Glutamatergic neuron (in vitro differentiated cells): ENCODE measurements at regions not wholly inside any gene's neighbourhood (a gene's known extent, or its start where the extent isn't known, plus 50 kb on each side); places are given as distances from the start of the nearest gene placed in this dataset.

Source experiments
- DNase-seq: peaks from one replicate; pipeline ENCODE4 v3.0.0; 2022
- H3K27ac Mint-ChIP-seq: one replicate; pipeline ENCODE4 v1.8.0; 2020; ENCODE audit warnings: mild to moderate bottlenecking, mixed read lengths, inconsistent platforms; ENCODE audit not compliant: unreplicated experiment
- H3K27me3 Mint-ChIP-seq: one replicate; pipeline ENCODE4 v1.8.0; 2020; ENCODE audit warnings: mild to moderate bottlenecking, moderate library complexity, mixed read lengths, inconsistent platforms; ENCODE audit not compliant: unreplicated experiment
- H3K36me3 Mint-ChIP-seq: one replicate; pipeline ENCODE4 v1.8.0; 2020; ENCODE audit warnings: mild to moderate bottlenecking, mixed read lengths, inconsistent platforms; ENCODE audit not compliant: unreplicated experiment
- H3K4me1 Mint-ChIP-seq: one replicate; pipeline ENCODE4 v1.8.0; 2020; ENCODE audit warnings: mild to moderate bottlenecking, low read depth, mixed read lengths, inconsistent platforms; ENCODE audit not compliant: unreplicated experiment
- H3K4me3 Mint-ChIP-seq: one replicate; pipeline ENCODE4 v1.8.0; 2020; ENCODE audit warnings: mild to moderate bottlenecking, mixed read lengths, inconsistent platforms; ENCODE audit not compliant: unreplicated experiment
- H3K9me3 Mint-ChIP-seq: one replicate; pipeline ENCODE4 v1.8.0; 2020; ENCODE audit warnings: mild to moderate bottlenecking, moderate library complexity, mixed read lengths, inconsistent platforms; ENCODE audit not compliant: unreplicated experiment
- TF ChIP-seq, protein P1 (sequence below): fragments of 200-600 bp; sonication (generic); IDR thresholded peaks from one replicate; pipeline ENCODE4 v1.5.0; 2021; ENCODE audit not compliant: partially characterized antibody, unreplicated experiment

DNA sequence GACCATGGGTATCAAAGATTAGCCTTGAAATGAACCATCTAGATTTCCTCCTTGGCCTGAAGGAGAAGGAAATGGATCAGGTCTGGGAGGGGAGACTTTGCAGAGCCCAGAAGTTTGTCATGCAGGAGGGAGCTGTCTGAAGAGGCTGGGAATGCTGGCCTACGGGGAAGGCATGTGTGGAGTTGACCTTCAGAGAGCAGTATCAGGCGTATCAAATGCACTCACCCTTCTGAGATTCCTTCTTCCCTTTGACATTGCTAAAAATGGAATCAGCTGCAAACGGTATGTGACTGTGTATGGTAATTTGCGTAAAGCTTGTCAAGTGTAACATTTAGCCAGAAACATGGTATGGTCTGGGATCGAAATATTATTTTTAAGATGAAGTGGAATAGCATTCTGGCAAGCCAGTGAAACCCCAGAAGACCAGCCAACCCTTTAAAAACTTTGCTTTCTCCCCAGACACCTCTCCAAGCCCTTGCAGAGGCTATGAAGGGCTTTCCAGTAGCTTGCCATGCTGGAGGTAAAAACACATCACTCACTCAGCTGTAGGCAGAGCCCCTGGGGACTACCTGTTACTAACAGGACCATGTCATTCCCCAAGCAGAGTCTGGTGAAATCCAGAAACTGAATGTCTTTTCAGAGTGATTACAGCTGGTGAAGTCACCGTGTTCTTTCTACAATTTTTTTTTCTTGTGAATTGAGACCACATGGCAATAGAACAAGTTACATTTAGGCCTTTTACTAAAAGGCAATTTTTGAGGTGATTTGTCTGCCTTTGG, 174.7 kb upstream of the SLC24A5 start:
- TF ChIP-seq, protein P1, sequence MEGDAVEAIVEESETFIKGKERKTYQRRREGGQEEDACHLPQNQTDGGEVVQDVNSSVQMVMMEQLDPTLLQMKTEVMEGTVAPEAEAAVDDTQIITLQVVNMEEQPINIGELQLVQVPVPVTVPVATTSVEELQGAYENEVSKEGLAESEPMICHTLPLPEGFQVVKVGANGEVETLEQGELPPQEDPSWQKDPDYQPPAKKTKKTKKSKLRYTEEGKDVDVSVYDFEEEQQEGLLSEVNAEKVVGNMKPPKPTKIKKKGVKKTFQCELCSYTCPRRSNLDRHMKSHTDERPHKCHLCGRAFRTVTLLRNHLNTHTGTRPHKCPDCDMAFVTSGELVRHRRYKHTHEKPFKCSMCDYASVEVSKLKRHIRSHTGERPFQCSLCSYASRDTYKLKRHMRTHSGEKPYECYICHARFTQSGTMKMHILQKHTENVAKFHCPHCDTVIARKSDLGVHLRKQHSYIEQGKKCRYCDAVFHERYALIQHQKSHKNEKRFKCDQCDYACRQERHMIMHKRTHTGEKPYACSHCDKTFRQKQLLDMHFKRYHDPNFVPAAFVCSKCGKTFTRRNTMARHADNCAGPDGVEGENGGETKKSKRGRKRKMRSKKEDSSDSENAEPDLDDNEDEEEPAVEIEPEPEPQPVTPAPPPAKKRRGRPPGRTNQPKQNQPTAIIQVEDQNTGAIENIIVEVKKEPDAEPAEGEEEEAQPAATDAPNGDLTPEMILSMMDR = no peak
- DNase-seq = no peak
- peaks cover 9% of the 10 kb centered on the region for H3K4me1 Mint-ChIP-seq
- H3K27me3 Mint-ChIP-seq = no peaks in the 10 kb centered on the region
- H3K9me3 Mint-ChIP-seq = peaks cover 2% of the 10 kb centered on the region
- H3K4me3 Mint-ChIP-seq = no peak overlapping the region
- H3K27ac Mint-ChIP-seq = no peak overlapping the region
- no peaks in the 10 kb centered on the region for H3K36me3 Mint-ChIP-seq

DNA sequence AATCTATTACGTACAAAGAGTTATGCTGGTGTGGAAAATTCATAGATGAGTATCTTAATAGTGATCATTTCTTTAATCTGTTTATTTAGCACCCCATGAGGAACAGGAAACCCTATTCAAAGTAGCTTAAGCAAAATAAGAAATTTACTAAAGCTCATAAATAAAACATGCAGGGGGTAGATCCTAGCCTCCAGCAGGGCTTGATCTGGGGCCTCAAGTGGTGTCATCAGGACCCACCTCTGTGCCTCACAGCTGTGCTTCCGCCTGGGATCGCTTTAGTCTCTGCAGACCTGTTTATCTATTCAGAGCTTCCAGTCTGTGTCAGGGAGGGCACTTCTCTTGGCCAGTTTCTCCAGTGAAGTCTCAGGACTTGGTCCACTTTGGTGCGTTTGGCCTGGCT, 171.0 kb upstream of the SLC24A5 start:
- Mint-ChIP-seq H3K4me3 (no peak overlapping the region), H3K36me3 (no peaks in the 10 kb centered on the region), H3K4me1 (peaks cover 11% of the 10 kb centered on the region), H3K27me3 (no peaks in the 10 kb centered on the region), H3K9me3 (peaks cover 2% of the 10 kb centered on the region), H3K27ac (no peak overlapping the region)
- no peak for DNase-seq
- TF ChIP-seq, protein P1 = no peak

DNA sequence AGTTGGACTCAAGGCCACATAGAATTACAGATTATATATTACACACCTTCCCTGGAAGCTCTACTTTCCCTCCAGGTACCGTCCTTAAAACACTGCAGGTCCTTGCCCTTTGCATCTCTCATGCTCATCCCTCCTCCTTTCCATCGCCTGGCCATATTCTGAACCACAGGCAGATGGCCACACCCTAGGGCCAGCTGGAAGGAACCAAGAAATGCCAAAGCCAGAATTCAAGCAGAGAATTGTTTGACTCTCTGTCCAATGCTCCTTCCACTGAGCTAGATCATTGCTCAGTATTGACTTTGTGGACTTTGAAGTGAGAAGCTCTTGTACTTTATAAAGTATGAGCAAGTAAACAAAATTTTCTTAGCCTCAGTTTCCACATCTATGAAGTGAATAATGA, 170.3 kb upstream of the SLC24A5 start:
- Mint-ChIP-seq H3K4me3 (no peak overlapping the region), H3K27me3 (no peaks in the 10 kb centered on the region), H3K36me3 (no peaks in the 10 kb centered on the region), H3K27ac (no peak overlapping the region), H3K9me3 (peaks cover 2% of the 10 kb centered on the region), H3K4me1 (peaks cover 14% of the 10 kb centered on the region)
- TF ChIP-seq, protein P1 = no peak
- DNase-seq = no peak

DNA sequence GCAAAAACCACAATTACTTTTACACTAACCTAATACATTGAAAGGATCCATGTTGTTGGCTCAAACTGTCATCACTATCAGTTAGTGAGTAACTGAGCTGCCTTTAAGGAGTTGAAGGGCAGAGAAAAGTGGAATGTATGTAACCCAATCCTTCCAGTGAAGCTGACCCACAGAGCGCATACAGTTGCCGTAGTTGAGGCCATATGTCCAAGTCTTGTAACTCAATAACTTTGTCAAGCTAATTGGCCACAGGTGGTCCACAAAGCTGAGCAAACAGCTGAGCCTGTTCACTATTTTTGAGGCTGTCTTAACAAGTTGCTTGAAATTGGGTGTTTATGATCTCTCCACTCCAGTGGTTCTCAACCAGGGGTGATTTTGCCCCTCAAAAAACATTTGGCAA, 169.0 kb upstream of the SLC24A5 start:
- no peak overlapping the region for H3K4me3 Mint-ChIP-seq
- H3K9me3 Mint-ChIP-seq = peaks cover 5% of the 10 kb centered on the region
- DNase-seq = no peak
- H3K36me3 Mint-ChIP-seq = no peaks in the 10 kb centered on the region
- TF ChIP-seq, protein P1 = no peak
- no peak overlapping the region for H3K27ac Mint-ChIP-seq
- H3K27me3 Mint-ChIP-seq = peaks cover 3% of the 10 kb centered on the region
- H3K4me1 Mint-ChIP-seq = peaks cover 21% of the 10 kb centered on the region

DNA sequence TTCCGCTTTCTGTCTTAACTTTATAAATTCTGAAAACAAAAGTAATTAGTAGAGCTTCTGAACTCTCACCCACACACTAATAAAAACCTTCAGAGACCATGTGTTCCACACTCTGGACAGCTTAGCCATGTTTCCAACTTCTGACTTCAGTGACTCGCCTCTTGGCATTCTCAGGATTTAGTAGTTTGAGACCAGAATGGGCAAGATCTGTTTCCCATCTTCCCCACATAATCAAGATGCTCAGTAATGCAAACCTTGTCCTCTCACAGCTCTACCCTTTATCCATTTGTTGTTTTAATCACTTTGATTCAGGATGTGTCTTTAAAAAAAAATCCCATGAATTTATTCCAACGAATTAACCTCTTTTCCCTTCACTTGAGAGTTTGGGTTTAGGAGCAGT, 166.6 kb upstream of the SLC24A5 start:
- no peak overlapping the region for H3K4me3 Mint-ChIP-seq

More for the DNA sequence above, 166.6 kb upstream of the SLC24A5 start:
- peaks cover 19% of the 10 kb centered on the region for H3K4me1 Mint-ChIP-seq
- no peaks in the 10 kb centered on the region for H3K36me3 Mint-ChIP-seq
- TF ChIP-seq, protein P1 = no peak
- H3K9me3 Mint-ChIP-seq = peaks cover 5% of the 10 kb centered on the region
- H3K27ac Mint-ChIP-seq = no peak overlapping the region
- peaks cover 3% of the 10 kb centered on the region for H3K27me3 Mint-ChIP-seq
- DNase-seq = no peak
